Calu3 (cell line): ENCODE measurements at regions not wholly inside any gene's neighbourhood (a gene's known extent, or its start where the extent isn't known, plus 50 kb on each side); places are given as distances from the start of the nearest gene placed in this dataset.

Source experiments
- BruUV-seq: library from RNA; stranded (reverse); fragments of 400-500 nt; replicated peaks from 2 replicates; lab custom pipeline; 2021; lab: Mats Ljungman, UMichigan
- CTCF ChIA-PET: fragments of 300-600 bp; sonication (Branson Sonifier 250); formaldehyde crosslinking; loops from one replicate; lab custom pipeline; 2022; ENCODE audit warnings: antibody characterized with exemption; lab: Charles Lee
- DNase-seq: peaks from one replicate; pipeline ENCODE4 v3.0.0; 2022
- H3K27ac Mint-ChIP-seq: one replicate; pipeline ENCODE4 v1.8.0; 2022; ENCODE audit warnings: mixed read lengths; ENCODE audit not compliant: unreplicated experiment
- H3K27me3 Mint-ChIP-seq: one replicate; pipeline ENCODE4 v1.8.0; 2022; ENCODE audit warnings: mixed read lengths; ENCODE audit not compliant: unreplicated experiment
- H3K36me3 Mint-ChIP-seq: one replicate; pipeline ENCODE4 v1.8.0; 2022; ENCODE audit warnings: mild to moderate bottlenecking, moderate library complexity, mixed read lengths; ENCODE audit not compliant: insufficient read depth, unreplicated experiment
- H3K4me1 Mint-ChIP-seq: one replicate; pipeline ENCODE4 v1.8.0; 2022; ENCODE audit warnings: mild to moderate bottlenecking, low read depth, mixed read lengths; ENCODE audit not compliant: unreplicated experiment
- H3K4me3 Mint-ChIP-seq: one replicate; pipeline ENCODE4 v1.8.0; 2022; ENCODE audit warnings: mild to moderate bottlenecking, low read depth, moderate library complexity, mixed read lengths; ENCODE audit not compliant: unreplicated experiment
- H3K9me3 Mint-ChIP-seq: one replicate; pipeline ENCODE4 v1.8.0; 2022; ENCODE audit warnings: low read depth, mixed read lengths; ENCODE audit not compliant: unreplicated experiment
- intact Hi-C: fragments of 100-400 bp; cut with micrococcal nuclease; formaldehyde crosslinking; loops from one replicate; pipeline ENCODE4 v1.10.0; 2022; ENCODE audit not compliant: unreplicated experiment
- TF ChIP-seq, protein P1 (sequence below): fragments of 200-600 bp; IDR thresholded peaks from one replicate; pipeline ENCODE4 v1.8.0; 2022; ENCODE audit warnings: antibody characterized with exemption; ENCODE audit not compliant: unreplicated experiment

DNA sequence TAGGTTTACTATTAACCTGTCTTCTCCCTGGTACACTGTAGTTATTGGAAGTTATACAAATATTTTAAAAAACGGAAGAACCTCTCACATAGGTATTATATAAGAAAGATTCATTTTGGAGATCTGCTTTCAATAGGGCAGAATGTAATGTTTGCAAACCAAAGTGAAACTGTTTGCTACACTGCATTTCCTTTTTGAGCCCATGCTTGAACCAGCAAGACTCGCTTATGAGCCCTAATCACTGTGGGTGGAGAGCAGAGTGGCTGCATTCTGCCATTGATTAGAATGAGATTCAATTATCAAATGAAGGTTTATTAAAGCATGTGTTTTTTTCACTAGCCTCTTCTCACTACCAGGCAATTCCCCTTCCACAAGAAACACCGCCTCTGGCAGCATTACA, 589.7 kb downstream of the CDH11 start:
- intact Hi-C loops: no loop called here
- no peak for DNase-seq
- no peaks in the 10 kb centered on the region for H3K27me3 Mint-ChIP-seq
- TF ChIP-seq, protein P1, sequence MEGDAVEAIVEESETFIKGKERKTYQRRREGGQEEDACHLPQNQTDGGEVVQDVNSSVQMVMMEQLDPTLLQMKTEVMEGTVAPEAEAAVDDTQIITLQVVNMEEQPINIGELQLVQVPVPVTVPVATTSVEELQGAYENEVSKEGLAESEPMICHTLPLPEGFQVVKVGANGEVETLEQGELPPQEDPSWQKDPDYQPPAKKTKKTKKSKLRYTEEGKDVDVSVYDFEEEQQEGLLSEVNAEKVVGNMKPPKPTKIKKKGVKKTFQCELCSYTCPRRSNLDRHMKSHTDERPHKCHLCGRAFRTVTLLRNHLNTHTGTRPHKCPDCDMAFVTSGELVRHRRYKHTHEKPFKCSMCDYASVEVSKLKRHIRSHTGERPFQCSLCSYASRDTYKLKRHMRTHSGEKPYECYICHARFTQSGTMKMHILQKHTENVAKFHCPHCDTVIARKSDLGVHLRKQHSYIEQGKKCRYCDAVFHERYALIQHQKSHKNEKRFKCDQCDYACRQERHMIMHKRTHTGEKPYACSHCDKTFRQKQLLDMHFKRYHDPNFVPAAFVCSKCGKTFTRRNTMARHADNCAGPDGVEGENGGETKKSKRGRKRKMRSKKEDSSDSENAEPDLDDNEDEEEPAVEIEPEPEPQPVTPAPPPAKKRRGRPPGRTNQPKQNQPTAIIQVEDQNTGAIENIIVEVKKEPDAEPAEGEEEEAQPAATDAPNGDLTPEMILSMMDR: no peak
- no peaks in the 10 kb centered on the region for H3K4me1 Mint-ChIP-seq
- CTCF ChIA-PET: no interaction called here
- peaks cover 17% of the 10 kb centered on the region for H3K9me3 Mint-ChIP-seq
- BruUV-seq: no TSS peak
- H3K27ac Mint-ChIP-seq: no peak overlapping the region
- H3K4me3 Mint-ChIP-seq: no peak overlapping the region
- no peaks in the 10 kb centered on the region for H3K36me3 Mint-ChIP-seq

DNA sequence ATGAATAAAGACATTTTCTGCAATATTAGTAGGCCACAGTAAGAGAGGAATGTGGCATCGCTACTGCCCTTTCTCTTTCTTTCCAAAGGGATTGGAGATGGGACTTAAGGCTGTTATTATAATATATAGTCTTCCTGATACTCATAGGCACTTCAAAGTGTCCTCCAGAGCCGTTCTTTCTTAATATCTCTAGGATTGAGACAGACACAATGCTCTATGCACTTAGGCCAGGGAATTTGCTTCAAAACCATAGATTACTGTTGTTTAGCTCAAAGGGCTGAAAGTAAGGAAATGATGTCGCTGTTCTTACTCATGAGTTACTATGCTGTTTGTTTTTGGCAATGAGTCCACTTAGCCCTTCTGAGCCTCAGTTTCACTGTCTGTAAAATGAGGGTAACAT, 590.5 kb downstream of the CDH11 start:
- TF ChIP-seq, protein P1: no peak
- no peak for DNase-seq
- CTCF ChIA-PET: interaction anchor here (0.6 kb wide), 1 partner anchor 1735 kb away, joined by 3 read pairs; no protein-coding TSS in a partner anchor
- Mint-ChIP-seq H3K4me1 (no peaks in the 10 kb centered on the region), H3K27ac (no peak overlapping the region), H3K4me3 (no peak overlapping the region), H3K27me3 (no peaks in the 10 kb centered on the region), H3K9me3 (peaks cover 19% of the 10 kb centered on the region), H3K36me3 (no peaks in the 10 kb centered on the region)
- no TSS peak for BruUV-seq
- intact Hi-C loops: no loop called here

DNA sequence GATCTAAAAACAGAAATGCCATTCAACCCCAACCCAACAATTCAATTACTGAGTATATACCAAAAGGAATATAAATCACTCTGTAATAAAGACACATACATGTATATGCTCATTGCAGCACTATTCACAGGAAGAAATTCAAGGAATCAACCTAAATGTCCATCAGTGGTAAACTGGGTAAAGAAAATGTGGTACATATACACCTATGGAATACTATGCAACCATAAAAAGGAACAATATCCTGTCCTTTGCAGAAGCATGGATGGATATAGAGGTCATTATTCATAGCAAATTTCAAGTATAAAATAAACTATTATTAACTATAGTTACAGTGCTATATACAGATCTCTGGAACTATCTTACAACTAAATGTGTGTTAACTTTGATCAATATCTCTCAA, 599.3 kb downstream of the CDH11 start:
- intact Hi-C loops: no loop called here
- Mint-ChIP-seq H3K36me3 (no peaks in the 10 kb centered on the region), H3K9me3 (peaks cover 7% of the 10 kb centered on the region), H3K4me1 (no peaks in the 10 kb centered on the region), H3K27me3 (no peaks in the 10 kb centered on the region), H3K4me3 (no peak overlapping the region), H3K27ac (no peak overlapping the region)
- no peak for DNase-seq
- CTCF ChIA-PET: no interaction called here
- BruUV-seq: no TSS peak
- TF ChIP-seq, protein P1: no peak

DNA sequence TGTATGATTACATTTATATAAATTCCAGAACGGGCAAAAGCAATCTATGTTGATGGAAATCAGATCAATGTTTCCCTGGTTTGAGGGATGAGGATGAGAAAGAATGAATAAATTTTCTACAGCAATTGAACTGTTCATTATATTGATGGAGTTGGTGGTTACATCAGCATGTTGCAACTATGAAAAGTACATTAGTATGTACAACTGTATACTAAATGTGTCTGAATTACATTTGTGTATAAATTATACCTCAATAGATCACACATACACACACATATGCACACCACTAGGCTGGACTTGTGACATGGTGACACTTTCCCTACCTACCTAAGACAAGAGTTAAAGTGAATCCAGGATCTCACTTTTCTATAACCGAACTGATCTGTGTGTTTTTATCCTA, 608.0 kb downstream of the CDH11 start:
- no peaks in the 10 kb centered on the region for H3K4me1 Mint-ChIP-seq
- no peaks in the 10 kb centered on the region for H3K36me3 Mint-ChIP-seq
- no peak overlapping the region for H3K4me3 Mint-ChIP-seq
- no peak for DNase-seq
- intact Hi-C loops: no loop called here
- peaks cover 2% of the 10 kb centered on the region for H3K9me3 Mint-ChIP-seq
- H3K27me3 Mint-ChIP-seq: no peaks in the 10 kb centered on the region
- CTCF ChIA-PET: no interaction called here
- no peak overlapping the region for H3K27ac Mint-ChIP-seq
- BruUV-seq: no TSS peak
- TF ChIP-seq, protein P1: no peak
